ENCODE measurements at regions not wholly inside any gene's neighbourhood (a gene's known extent, or its start where the extent isn't known, plus 50 kb on each side); places are given as distances from the start of the nearest gene placed in this dataset.

DNA sequence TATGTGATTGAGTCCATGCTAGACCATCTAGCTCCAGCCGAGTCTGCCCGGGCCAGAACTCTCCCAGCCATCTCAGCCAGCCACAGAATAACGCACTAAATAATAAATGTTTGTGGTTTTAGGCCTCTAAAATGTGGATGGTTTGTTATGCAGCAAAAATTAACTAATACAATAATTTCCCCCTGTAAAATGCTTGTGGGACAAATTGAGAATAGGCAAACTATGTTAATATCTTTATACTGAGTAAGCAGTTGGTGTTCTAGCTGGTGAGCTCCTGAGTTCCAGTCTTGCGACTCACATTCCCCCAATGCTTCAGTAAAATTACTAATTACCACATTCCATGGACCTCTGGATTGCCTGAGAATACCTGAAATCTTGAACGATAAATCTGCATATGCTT lies 316.8 kb upstream of the NFE2L3 start:
- H3K4me3 Mint-ChIP-seq, result no peak overlapping the region
- H3K4me1 Mint-ChIP-seq (ENCODE audit: low read depth), result no peaks in the 10 kb centered on the region
- ATAC-seq (no peak), DNase-seq (no peak)
- no peaks in the 10 kb centered on the region for H3K9me3 Mint-ChIP-seq
- ChIA-PET CTCF (no interaction called here), POLR2A (no interaction called here)
- no peak overlapping the region for H3K27ac Mint-ChIP-seq
- H3K27me3 Mint-ChIP-seq, result peaks cover 17% of the 10 kb centered on the region
- H3K36me3 Mint-ChIP-seq (ENCODE audit: low read depth), result no peaks in the 10 kb centered on the region
- intact Hi-C loops (cut with micrococcal nuclease), result no loop called here
- TF ChIP-seq, protein P1, sequence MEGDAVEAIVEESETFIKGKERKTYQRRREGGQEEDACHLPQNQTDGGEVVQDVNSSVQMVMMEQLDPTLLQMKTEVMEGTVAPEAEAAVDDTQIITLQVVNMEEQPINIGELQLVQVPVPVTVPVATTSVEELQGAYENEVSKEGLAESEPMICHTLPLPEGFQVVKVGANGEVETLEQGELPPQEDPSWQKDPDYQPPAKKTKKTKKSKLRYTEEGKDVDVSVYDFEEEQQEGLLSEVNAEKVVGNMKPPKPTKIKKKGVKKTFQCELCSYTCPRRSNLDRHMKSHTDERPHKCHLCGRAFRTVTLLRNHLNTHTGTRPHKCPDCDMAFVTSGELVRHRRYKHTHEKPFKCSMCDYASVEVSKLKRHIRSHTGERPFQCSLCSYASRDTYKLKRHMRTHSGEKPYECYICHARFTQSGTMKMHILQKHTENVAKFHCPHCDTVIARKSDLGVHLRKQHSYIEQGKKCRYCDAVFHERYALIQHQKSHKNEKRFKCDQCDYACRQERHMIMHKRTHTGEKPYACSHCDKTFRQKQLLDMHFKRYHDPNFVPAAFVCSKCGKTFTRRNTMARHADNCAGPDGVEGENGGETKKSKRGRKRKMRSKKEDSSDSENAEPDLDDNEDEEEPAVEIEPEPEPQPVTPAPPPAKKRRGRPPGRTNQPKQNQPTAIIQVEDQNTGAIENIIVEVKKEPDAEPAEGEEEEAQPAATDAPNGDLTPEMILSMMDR (IDR thresholded peaks at IDR 0.05), result no peak

DNA sequence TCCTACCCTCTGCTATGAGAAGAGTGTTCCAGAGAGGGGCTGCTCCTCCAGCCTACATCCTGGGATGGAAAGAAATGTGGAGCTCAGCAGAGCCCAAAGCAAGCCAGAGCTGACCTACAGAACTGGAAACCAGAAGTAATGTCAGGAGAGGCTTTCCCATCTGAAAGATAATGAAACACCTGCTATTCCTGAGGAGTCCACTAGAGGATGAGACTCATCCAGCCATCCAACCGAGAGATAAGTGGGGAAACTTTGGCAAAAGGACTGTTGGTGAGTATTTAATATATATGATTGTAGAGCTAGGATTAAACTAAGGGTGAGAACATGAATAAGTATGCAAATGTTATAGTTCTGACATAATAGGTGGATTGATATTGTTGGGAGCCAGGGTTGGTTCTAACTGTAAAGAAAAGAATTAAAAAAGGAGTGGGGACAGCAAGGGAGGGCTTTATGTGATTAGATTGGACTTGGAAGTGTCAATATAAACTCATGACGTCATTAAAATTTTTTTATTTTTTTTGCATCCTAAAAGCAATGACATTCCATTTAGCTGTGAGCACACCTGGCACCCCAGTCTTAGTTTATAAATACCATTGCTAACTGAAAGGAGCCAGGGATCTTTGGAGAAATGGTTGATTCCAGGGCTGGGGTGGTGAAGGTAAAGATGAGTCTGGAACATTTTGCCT lies 312.8 kb upstream of the NFE2L3 start:
- H3K27me3 Mint-ChIP-seq, result peaks cover 22% of the 10 kb centered on the region
- TF ChIP-seq, protein P1 (IDR thresholded peaks at IDR 0.05), result peak; percentile 27
- H3K27ac Mint-ChIP-seq, result no peak overlapping the region
- intact Hi-C loops (cut with micrococcal nuclease), result no loop called here
- no peaks in the 10 kb centered on the region for H3K36me3 Mint-ChIP-seq (ENCODE audit: low read depth)
- H3K4me3 Mint-ChIP-seq, result no peak overlapping the region
- POLR2A ChIA-PET, result no interaction called here
- CTCF ChIA-PET, result interaction anchor here (1.2 to 5.6 kb wide), 3 partner anchors 9 to 42 kb away, joined by 3 to 29 read pairs (median 3); no protein-coding TSS in a partner anchor
- DNase-seq (no peak), ATAC-seq (no peak)
- no peaks in the 10 kb centered on the region for H3K9me3 Mint-ChIP-seq
- no peaks in the 10 kb centered on the region for H3K4me1 Mint-ChIP-seq (ENCODE audit: low read depth)

DNA sequence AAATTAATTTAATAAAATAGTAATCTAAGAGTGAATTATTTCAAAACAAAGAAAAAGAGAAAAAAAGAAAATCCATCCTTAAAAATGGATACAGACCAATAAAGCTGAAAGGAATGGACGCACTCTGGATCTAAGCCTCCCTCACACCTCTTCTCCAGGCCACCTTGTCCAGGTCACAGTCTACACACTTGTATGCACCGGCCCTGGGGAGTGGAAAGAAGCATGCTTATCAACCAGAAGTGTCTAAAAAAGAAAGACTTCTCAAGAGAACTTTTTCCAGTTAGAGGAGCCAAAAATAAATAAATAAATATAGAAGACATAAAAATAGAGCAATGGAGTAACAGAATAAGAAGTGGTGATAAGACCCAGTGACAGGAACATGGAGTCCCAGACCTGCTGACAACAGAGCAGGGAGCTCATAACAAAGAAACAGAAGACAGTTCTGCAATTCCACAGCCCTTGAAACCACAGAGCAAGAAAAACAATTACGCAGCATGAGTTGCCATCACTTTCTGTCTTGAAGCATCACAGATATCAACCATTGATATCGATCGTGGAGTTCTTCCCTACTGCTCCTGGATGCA lies 311.7 kb upstream of the NFE2L3 start:
- Mint-ChIP-seq H3K27me3 (peaks cover 24% of the 10 kb centered on the region), H3K9me3 (no peaks in the 10 kb centered on the region), H3K27ac (no peak overlapping the region), H3K4me1 (ENCODE audit: low read depth) (no peaks in the 10 kb centered on the region), H3K4me3 (no peak overlapping the region), H3K36me3 (ENCODE audit: low read depth) (no peaks in the 10 kb centered on the region)
- DNase-seq (no peak), ATAC-seq (no peak)
- ChIA-PET POLR2A (no interaction called here), CTCF (interaction anchor here (5.6 kb wide), 1 partner anchor 10 kb away, joined by 29 read pairs; no protein-coding TSS in a partner anchor)
- intact Hi-C loops (cut with micrococcal nuclease), result no loop called here
- TF ChIP-seq, protein P1 (IDR thresholded peaks at IDR 0.05), result no peak

GRCh38 chr7:25841575-25841974 lies 310.4 kb upstream of the NFE2L3 start:
- no peaks in the 10 kb centered on the region for H3K4me1 Mint-ChIP-seq (ENCODE audit: low read depth)
- ATAC-seq (no peak), DNase-seq (no peak)
- intact Hi-C loops (cut with micrococcal nuclease), result no loop called here
- ChIA-PET POLR2A (interaction anchor here (0.7 kb wide), 1 partner anchor 16 kb away, joined by 3 read pairs; no protein-coding TSS in a partner anchor), CTCF (interaction anchor here (5.6 kb wide), 1 partner anchor 9 kb away, joined by 29 read pairs; no protein-coding TSS in a partner anchor)
- TF ChIP-seq, protein P1 (IDR thresholded peaks at IDR 0.05), result no peak
- no peaks in the 10 kb centered on the region for H3K9me3 Mint-ChIP-seq
- peaks cover 24% of the 10 kb centered on the region for H3K27me3 Mint-ChIP-seq
- H3K4me3 Mint-ChIP-seq, result no peak overlapping the region
- H3K36me3 Mint-ChIP-seq (ENCODE audit: low read depth), result no peaks in the 10 kb centered on the region
- no peak overlapping the region for H3K27ac Mint-ChIP-seq

- Mint-ChIP-seq H3K36me3 (ENCODE audit: low read depth) (no peaks in the 10 kb centered on the region), H3K4me1 (ENCODE audit: low read depth) (no peaks in the 10 kb centered on the region), H3K4me3 (no peak overlapping the region), H3K9me3 (no peaks in the 10 kb centered on the region), H3K27me3 (peaks cover 23% of the 10 kb centered on the region), H3K27ac (no peak overlapping the region)
- intact Hi-C loops (cut with micrococcal nuclease), result no loop called here
- POLR2A ChIA-PET, result no interaction called here
- CTCF ChIA-PET, result interaction anchor here (1.0 to 5.6 kb wide), 2 partner anchors 8 to 61 kb away, joined by 3 to 29 read pairs; no protein-coding TSS in a partner anchor
- TF ChIP-seq, protein P1 (IDR thresholded peaks at IDR 0.05), result no peak
- ATAC-seq (no peak), DNase-seq (no peak)
These were observed 309.7 kb upstream of the NFE2L3 start for GRCh38 chr7:25842201-25842733.

Data from activated CD8-positive, alpha-beta T cell treated with anti-CD3 and anti-CD28 coated beads for 36 hours (primary cell).